Suprapubic skin (tissue), 4 donors: ENCODE measurements at regions not wholly inside any gene's neighbourhood (a gene's known extent, or its start where the extent isn't known, plus 50 kb on each side); places are given as distances from the start of the nearest gene placed in this dataset.

Source experiments
- EP300 ChIP-seq: sonication (generic); formaldehyde crosslinking; IDR thresholded peaks from one replicate; pipeline ENCODE4 v1.6.1; 2017; ENCODE audit warnings: antibody characterized with exemption
- POLR2A ChIP-seq, 2 donors: fragments of 450-650 bp; IDR thresholded peaks; one replicate each; pipeline ENCODE4 v1.6.1; 2017; ENCODE audit warnings: antibody characterized with exemption in 2 of 2, mild to moderate bottlenecking in 2 of 2, moderate library complexity in 2 of 2
- POLR2AphosphoS5 ChIP-seq, 3 donors: sonication (generic); formaldehyde crosslinking; IDR thresholded peaks; one replicate each; pipeline ENCODE4 v1.6.1; 2017; ENCODE audit warnings: antibody characterized with exemption in 3 of 3
- TF ChIP-seq, protein P1 (sequence below), 2 donors: fragments of 200-600 bp in 1 of 2; fragments of 450-650 bp in 1 of 2; sonication (generic) in 1 of 2; IDR thresholded peaks; one replicate each; pipeline ENCODE4 v1.5.1; 2016 to 2019; ENCODE audit warnings: antibody characterized with exemption in 2 of 2, mild to moderate bottlenecking in 1 of 2, moderate library complexity in 1 of 2

- TF ChIP-seq, protein P1, sequence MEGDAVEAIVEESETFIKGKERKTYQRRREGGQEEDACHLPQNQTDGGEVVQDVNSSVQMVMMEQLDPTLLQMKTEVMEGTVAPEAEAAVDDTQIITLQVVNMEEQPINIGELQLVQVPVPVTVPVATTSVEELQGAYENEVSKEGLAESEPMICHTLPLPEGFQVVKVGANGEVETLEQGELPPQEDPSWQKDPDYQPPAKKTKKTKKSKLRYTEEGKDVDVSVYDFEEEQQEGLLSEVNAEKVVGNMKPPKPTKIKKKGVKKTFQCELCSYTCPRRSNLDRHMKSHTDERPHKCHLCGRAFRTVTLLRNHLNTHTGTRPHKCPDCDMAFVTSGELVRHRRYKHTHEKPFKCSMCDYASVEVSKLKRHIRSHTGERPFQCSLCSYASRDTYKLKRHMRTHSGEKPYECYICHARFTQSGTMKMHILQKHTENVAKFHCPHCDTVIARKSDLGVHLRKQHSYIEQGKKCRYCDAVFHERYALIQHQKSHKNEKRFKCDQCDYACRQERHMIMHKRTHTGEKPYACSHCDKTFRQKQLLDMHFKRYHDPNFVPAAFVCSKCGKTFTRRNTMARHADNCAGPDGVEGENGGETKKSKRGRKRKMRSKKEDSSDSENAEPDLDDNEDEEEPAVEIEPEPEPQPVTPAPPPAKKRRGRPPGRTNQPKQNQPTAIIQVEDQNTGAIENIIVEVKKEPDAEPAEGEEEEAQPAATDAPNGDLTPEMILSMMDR (IDR thresholded peaks at IDR 0.05): no peak
- TF ChIP-seq EP300 (no peak), POLR2A (IDR thresholded peaks at IDR 0.05) (no peak), POLR2AphosphoS5 (IDR thresholded peaks at IDR 0.05) (no peak)
Observed at GRCh38 chr13:74322562-74322961, 188.4 kb upstream of the KLF12 start.
